ENCODE measurements at regions not wholly inside any gene's neighbourhood (a gene's known extent, or its start where the extent isn't known, plus 50 kb on each side); places are given as distances from the start of the nearest gene placed in this dataset.

DNA sequence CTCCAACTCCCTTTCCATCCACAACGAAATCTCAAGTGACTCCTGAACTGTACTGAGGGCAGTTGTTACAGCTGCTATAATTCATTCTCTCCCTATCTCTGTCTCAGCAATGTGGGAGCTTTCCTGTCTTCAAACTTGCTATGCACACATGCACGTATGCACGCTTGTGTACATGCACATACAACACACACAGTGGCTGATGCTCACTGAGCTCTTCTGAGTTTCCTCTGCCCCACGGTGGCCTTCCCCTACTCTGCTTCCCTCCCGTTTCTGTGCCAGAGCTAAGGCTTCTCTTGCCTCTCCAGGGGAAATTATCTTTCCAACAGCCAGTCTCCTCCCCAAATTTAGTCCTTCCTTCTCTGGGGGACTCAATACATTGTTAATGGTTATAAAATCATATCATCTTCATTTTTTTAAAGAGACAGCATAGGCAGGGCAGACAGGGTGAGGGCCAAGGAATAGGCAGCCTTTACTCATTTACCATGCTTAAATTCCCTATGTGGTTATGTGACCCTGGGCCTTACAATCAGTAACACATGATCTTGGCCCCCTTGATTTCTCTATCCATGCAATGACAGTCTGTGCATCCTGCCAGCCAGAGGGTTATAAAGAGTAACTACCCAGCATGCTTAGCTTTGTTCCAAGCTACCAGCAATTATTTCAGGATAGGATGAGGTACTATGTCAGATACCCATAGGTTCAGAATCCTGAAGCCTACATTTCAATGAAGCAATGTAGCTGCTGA is 111.9 kb upstream of the HMGA2 start:
- TF ChIP-seq TCF12 (IDR thresholded peaks at IDR 0.05; ENCODE audit: low read depth) (no peak), USF1 (IDR thresholded peaks at IDR 0.05) (no peak), YY1 (IDR thresholded peaks at IDR 0.05; ENCODE audit: low read depth) (no peak), NFIC (IDR thresholded peaks at IDR 0.05) (no peak)

Data from Ishikawa (cell line).